Gastroesophageal sphincter (tissue), 3 donors: ENCODE measurements at regions not wholly inside any gene's neighbourhood (a gene's known extent, or its start where the extent isn't known, plus 50 kb on each side); places are given as distances from the start of the nearest gene placed in this dataset.

Source experiments
- EP300 ChIP-seq: sonication (generic); formaldehyde crosslinking; IDR thresholded peaks from one replicate; pipeline ENCODE4 v1.6.1; 2017; ENCODE audit warnings: antibody characterized with exemption, mild to moderate bottlenecking
- POLR2A ChIP-seq, 2 donors: fragments of 450-650 bp; IDR thresholded peaks; one replicate each; pipeline ENCODE4 v1.6.1; 2017; ENCODE audit warnings: antibody characterized with exemption in 2 of 2, mild to moderate bottlenecking in 2 of 2, moderate library complexity in 1 of 2
- POLR2AphosphoS5 ChIP-seq: sonication (generic); formaldehyde crosslinking; IDR thresholded peaks from one replicate; pipeline ENCODE4 v1.6.1; 2017; ENCODE audit warnings: antibody characterized with exemption
- TF ChIP-seq, protein P1 (sequence below), 4 experiments: fragments of 200-600 bp in 2 of 4; fragments of 450-650 bp in 2 of 4; sonication (generic) in 1 of 4; IDR thresholded peaks; one replicate each; pipeline ENCODE4 v1.5.1; 2017 to 2019; ENCODE audit warnings: antibody characterized with exemption in 4 of 4, mild to moderate bottlenecking in 2 of 4, moderate library complexity in 2 of 4

- TF ChIP-seq, protein P1, sequence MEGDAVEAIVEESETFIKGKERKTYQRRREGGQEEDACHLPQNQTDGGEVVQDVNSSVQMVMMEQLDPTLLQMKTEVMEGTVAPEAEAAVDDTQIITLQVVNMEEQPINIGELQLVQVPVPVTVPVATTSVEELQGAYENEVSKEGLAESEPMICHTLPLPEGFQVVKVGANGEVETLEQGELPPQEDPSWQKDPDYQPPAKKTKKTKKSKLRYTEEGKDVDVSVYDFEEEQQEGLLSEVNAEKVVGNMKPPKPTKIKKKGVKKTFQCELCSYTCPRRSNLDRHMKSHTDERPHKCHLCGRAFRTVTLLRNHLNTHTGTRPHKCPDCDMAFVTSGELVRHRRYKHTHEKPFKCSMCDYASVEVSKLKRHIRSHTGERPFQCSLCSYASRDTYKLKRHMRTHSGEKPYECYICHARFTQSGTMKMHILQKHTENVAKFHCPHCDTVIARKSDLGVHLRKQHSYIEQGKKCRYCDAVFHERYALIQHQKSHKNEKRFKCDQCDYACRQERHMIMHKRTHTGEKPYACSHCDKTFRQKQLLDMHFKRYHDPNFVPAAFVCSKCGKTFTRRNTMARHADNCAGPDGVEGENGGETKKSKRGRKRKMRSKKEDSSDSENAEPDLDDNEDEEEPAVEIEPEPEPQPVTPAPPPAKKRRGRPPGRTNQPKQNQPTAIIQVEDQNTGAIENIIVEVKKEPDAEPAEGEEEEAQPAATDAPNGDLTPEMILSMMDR (IDR thresholded peaks at IDR 0.05), result no peak
- no peak for TF ChIP-seq POLR2AphosphoS5
- no peak for TF ChIP-seq POLR2A (IDR thresholded peaks at IDR 0.05)
- no peak for TF ChIP-seq EP300
Observed at GRCh38 chr7:46939089-46939488, 642.8 kb downstream of the TNS3 start.
